ENCODE measurements at regions not wholly inside any gene's neighbourhood (a gene's known extent, or its start where the extent isn't known, plus 50 kb on each side); places are given as distances from the start of the nearest gene placed in this dataset.

- no peak for TF ChIP-seq POLR2A (IDR thresholded peaks at IDR 0.05; ENCODE audit: low read depth, low read length)
- no peak for TF ChIP-seq SPI1 (IDR thresholded peaks at IDR 0.05; ENCODE audit: low read depth, low read length)
- TF ChIP-seq POLR2AphosphoS5 (IDR thresholded peaks at IDR 0.05; ENCODE audit: low read depth, low read length) = no peak
These were observed 58.4 kb upstream of the SCOC start for GRCh38 chr4:140315019-140315418.

Measured in GM12891 (cell line).